ENCODE measurements at regions not wholly inside any gene's neighbourhood (a gene's known extent, or its start where the extent isn't known, plus 50 kb on each side); places are given as distances from the start of the nearest gene placed in this dataset.

- no peak for DNase-seq (ENCODE audit: insufficient read length)
- TF ChIP-seq TAF1 (IDR thresholded peaks at IDR 0.05; ENCODE audit: borderline replicate concordance, low read depth, low read length) (no peak), POLR2AphosphoS5 (IDR thresholded peaks at IDR 0.05; ENCODE audit: low read depth, low read length) (no peak), POLR2A (IDR thresholded peaks at IDR 0.05; ENCODE audit: low read depth, low read length) (no peak)
- FAIRE-seq = no peak
Observed at GRCh38 chrX:39514801-39515200, 583.0 kb downstream of the BCOR start.

- FAIRE-seq = no peak
- TF ChIP-seq POLR2AphosphoS5 (IDR thresholded peaks at IDR 0.05; ENCODE audit: low read depth, low read length) (no peak), POLR2A (IDR thresholded peaks at IDR 0.05; ENCODE audit: low read depth, low read length) (no peak), TAF1 (IDR thresholded peaks at IDR 0.05; ENCODE audit: borderline replicate concordance, low read depth, low read length) (no peak)
Observed at GRCh38 chrX:39516427-39516841, 581.3 kb downstream of the BCOR start.

GRCh38 chrX:39518476-39519029 is 579.2 kb downstream of the BCOR start:
- FAIRE-seq = no peak
- TF ChIP-seq POLR2A (IDR thresholded peaks at IDR 0.05; ENCODE audit: low read depth, low read length) = no peak
- no peak for DNase-seq (ENCODE audit: insufficient read length)

More at GRCh38 chrX:39516427-39516841, 581.3 kb downstream of the BCOR start:
- no peak for DNase-seq (ENCODE audit: insufficient read length)

DNA sequence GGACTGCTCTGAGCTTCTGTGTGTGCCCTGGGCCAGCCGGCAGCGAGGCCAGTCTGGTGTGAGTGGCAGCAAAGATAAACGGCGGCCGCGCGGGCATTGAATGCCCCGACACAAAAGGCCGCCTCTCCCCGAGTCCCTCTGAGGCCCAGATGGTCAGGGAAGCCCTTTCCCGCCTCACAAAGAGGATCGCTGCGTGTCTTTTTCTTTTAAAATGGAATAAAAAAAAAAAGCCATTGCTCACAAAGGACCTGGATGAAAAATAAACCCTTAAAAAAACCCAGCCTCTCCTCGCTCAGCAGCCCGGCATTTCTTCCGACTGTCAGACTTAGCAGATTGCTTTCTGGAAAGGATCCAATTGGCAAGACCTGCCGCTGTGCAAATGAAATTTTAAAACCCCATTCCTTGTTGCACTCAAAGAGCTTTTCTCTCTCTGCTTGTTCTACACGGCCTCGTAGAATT is 578.7 kb downstream of the BCOR start:
- FAIRE-seq (no peak), DNase-seq (ENCODE audit: insufficient read length) (no peak)
- TF ChIP-seq POLR2A (IDR thresholded peaks at IDR 0.05; ENCODE audit: low read depth, low read length) = no peak
- no peak for TF ChIP-seq POLR2AphosphoS5 (IDR thresholded peaks at IDR 0.05; ENCODE audit: low read depth, low read length)
- no peak for TF ChIP-seq TAF1 (IDR thresholded peaks at IDR 0.05; ENCODE audit: borderline replicate concordance, low read depth, low read length)

DNA sequence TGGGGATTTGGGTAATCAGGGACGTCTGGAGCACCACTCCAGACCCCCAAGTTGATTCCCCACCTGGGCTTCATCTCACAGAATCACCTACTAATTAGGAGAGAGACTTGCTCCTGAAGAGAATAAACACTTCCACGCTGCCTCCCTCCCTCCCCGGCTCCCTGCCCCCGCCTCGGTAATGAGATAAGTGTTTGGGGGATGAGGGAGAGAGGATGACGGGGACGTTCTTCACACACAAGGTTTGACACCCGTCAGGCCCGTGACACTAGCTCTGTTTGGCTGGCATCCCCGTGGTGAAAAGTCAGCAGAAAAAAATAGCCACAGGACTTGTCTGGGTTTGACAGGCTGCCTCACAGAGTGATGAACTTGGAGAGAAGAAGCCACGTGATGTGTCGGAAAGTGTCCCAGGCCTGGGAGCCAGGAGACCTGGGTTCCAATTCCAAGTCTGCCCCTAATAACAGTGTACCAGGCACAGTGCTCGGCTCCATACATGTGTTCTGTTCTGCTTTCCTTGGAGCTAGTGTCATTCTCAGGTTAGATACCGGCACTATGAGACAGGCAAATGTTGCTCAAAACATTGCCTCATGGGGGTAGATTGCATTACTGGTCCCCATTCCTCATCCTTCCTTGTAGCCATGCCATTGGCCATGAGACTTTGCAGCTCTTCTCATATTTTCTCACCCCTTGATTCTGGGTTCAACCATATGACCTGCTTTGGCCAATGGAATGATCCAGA is 578.0 kb downstream of the BCOR start:
- TF ChIP-seq POLR2A (IDR thresholded peaks at IDR 0.05; ENCODE audit: low read depth, low read length) (no peak), TAF1 (IDR thresholded peaks at IDR 0.05; ENCODE audit: borderline replicate concordance, low read depth, low read length) (no peak), POLR2AphosphoS5 (IDR thresholded peaks at IDR 0.05; ENCODE audit: low read depth, low read length) (no peak)
- no peak for DNase-seq (ENCODE audit: insufficient read length)
- FAIRE-seq = no peak

DNA sequence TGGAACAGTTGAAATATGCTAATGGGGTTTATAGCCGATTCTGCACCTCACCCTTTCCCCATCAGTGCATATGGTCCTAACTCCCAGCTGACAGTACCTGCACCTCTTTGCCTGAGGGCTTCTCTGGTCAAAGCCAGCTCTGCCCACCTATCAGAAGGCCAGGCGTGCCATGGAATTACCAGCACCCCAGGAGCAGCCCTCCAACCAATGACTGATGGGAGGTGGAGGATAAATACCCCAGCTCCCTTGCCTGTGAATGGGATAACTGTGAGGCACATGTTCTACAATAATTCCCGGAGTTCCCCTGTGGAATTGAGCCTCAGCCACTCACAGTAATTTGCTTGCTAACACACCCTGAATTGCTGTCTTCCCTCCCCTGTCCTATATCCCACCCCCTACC is 572.0 kb downstream of the BCOR start:
- TF ChIP-seq POLR2A (IDR thresholded peaks at IDR 0.05; ENCODE audit: low read depth, low read length) = no peak
- no peak for TF ChIP-seq TAF1 (IDR thresholded peaks at IDR 0.05; ENCODE audit: borderline replicate concordance, low read depth, low read length)
- no peak for TF ChIP-seq POLR2AphosphoS5 (IDR thresholded peaks at IDR 0.05; ENCODE audit: low read depth, low read length)
- FAIRE-seq (no peak), DNase-seq (ENCODE audit: insufficient read length) (no peak)

- TF ChIP-seq POLR2AphosphoS5 (IDR thresholded peaks at IDR 0.05; ENCODE audit: low read depth, low read length) (no peak), POLR2A (IDR thresholded peaks at IDR 0.05; ENCODE audit: low read depth, low read length) (no peak), TAF1 (IDR thresholded peaks at IDR 0.05; ENCODE audit: borderline replicate concordance, low read depth, low read length) (no peak)
- DNase-seq (ENCODE audit: insufficient read length) (no peak), FAIRE-seq (no peak)
Observed at GRCh38 chrX:39527025-39527424, 570.7 kb downstream of the BCOR start.

DNA sequence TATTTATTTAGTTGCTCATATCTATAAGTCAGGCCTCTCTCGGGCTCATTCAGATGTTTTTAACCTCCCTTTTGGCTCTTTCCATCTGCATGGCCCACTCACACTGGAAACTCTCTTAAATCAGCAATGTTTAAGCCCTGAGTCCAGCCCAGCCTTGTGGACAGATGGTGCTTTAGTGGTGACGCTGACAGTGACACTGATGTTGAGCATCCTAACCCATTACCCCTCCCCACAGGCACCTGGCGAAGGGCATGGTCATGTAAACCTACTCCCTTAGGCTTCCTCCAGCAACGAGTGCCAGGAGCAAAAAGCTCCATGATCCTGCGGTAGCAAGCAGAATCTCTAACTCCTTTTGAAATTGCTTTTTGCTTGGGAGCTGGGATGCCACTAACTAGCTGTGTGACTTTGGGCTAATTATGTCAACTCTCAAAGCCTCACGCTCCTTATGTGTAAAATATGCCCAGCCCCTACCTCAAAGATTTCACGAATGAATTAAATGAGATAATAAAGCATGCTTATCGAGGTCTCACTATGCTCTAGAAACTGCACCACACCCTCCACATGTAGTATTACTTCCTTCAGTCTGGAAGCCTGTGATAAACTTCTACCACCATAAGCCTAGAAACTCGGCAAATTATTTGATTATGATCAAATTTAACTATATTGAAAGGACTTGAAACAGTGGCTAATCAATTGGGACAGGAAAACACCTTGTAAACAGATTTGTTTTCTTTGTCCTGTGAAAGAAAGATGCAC is 569.4 kb downstream of the BCOR start:
- FAIRE-seq (no peak), DNase-seq (ENCODE audit: insufficient read length) (no peak)
- TF ChIP-seq POLR2AphosphoS5 (IDR thresholded peaks at IDR 0.05; ENCODE audit: low read depth, low read length) (no peak), POLR2A (IDR thresholded peaks at IDR 0.05; ENCODE audit: low read depth, low read length) (no peak), TAF1 (IDR thresholded peaks at IDR 0.05; ENCODE audit: borderline replicate concordance, low read depth, low read length) (no peak)

- FAIRE-seq (no peak), DNase-seq (ENCODE audit: insufficient read length) (no peak)
- TF ChIP-seq POLR2A (IDR thresholded peaks at IDR 0.05; ENCODE audit: low read depth, low read length) = no peak
- no peak for TF ChIP-seq TAF1 (IDR thresholded peaks at IDR 0.05; ENCODE audit: borderline replicate concordance, low read depth, low read length)
- no peak for TF ChIP-seq POLR2AphosphoS5 (IDR thresholded peaks at IDR 0.05; ENCODE audit: low read depth, low read length)
Observed at GRCh38 chrX:39532761-39533160, 565.0 kb downstream of the BCOR start.

DNA sequence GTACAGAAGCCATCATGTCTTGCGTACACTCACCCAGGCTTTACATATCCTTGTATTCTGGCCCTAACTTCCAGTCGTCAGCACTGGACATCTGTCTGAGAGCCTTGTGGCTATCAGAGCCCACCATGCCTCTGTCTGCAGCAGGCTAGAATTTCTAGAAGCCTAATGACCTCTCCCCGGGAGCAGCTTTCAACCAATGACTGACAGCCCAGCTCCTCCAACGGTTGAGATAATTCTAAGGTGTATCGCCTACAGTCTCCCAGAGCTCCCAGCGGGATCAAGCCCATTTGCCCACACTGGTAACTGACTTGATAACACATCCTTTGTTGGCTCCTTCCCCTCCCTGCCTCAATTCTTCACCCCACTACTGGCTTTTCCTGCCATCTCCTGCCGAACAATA is 562.8 kb downstream of the BCOR start:
- no peak for FAIRE-seq
- TF ChIP-seq POLR2A (IDR thresholded peaks at IDR 0.05; ENCODE audit: low read depth, low read length) (no peak), POLR2AphosphoS5 (IDR thresholded peaks at IDR 0.05; ENCODE audit: low read depth, low read length) (no peak), TAF1 (IDR thresholded peaks at IDR 0.05; ENCODE audit: borderline replicate concordance, low read depth, low read length) (no peak)
- no peak for DNase-seq (ENCODE audit: insufficient read length)

GRCh38 chrX:39536211-39536610 is 561.5 kb downstream of the BCOR start:
- no peak for FAIRE-seq
- no peak for DNase-seq (ENCODE audit: insufficient read length)
- TF ChIP-seq TAF1 (IDR thresholded peaks at IDR 0.05; ENCODE audit: borderline replicate concordance, low read depth, low read length) (no peak), POLR2AphosphoS5 (IDR thresholded peaks at IDR 0.05; ENCODE audit: low read depth, low read length) (no peak), POLR2A (IDR thresholded peaks at IDR 0.05; ENCODE audit: low read depth, low read length) (no peak)

DNA sequence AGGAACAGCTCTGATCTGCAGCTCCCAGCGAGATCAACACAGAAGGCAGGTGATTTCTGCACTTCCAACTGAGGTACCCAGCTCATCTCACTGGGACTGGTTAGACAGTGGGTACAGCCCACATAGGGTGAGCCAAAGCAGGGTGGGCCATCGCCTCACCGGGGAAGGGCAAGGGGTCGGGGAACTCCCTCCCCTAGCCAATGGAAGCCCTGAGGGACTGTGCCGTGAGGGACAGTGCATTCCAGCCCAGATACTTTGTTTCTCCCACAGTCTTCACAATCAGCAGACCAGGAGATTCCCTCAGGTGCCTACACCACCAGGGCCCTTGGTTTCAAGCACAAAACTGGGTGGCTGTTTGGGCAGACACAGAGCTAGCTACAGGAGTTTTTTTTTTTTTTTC is 555.9 kb downstream of the BCOR start:
- no peak for FAIRE-seq
- DNase-seq (ENCODE audit: insufficient read length) = no peak
- TF ChIP-seq POLR2A (IDR thresholded peaks at IDR 0.05; ENCODE audit: low read depth, low read length) (no peak), POLR2AphosphoS5 (IDR thresholded peaks at IDR 0.05; ENCODE audit: low read depth, low read length) (no peak), TAF1 (IDR thresholded peaks at IDR 0.05; ENCODE audit: borderline replicate concordance, low read depth, low read length) (no peak)

All from GM12892 (cell line).